OCI-LY3 (cell line): ENCODE measurements at regions not wholly inside any gene's neighbourhood (a gene's known extent, or its start where the extent isn't known, plus 50 kb on each side); places are given as distances from the start of the nearest gene placed in this dataset.
A peak's percentile ranks its signal among the peaks of the same experiment; 100 is the strongest.

Experiments
- H2AFZ ChIP-seq: fragments of 200-600, 300-600 bp; shearing (Covaris generic); 2 replicates; pipeline ENCODE4 v1.6.0; 2014; ENCODE audit warnings: antibody characterized with exemption, low read depth, low read length
- H3K27ac ChIP-seq: fragments of 200-600, 300-600 bp; sonication (generic); 2 replicates; pipeline ENCODE4 v1.5.1; 2014; ENCODE audit warnings: mild to moderate bottlenecking, low read length, moderate library complexity, mixed read lengths
- H3K27me3 ChIP-seq: fragments of 200-600, 300-600 bp; sonication (generic); 2 replicates; pipeline ENCODE4 v1.6.1; 2014; ENCODE audit warnings: low read depth, low read length, mixed read lengths
- H3K36me3 ChIP-seq: fragments of 200-600, 300-600 bp; sonication (generic); replicated peaks from 2 replicates; pipeline ENCODE3; 2014; ENCODE audit warnings: low read depth, low read length, mixed read lengths
- H3K4me1 ChIP-seq: fragments of 300-600, 200-600 bp; sonication (generic); 2 replicates; pipeline ENCODE4 v1.6.1; 2014; ENCODE audit warnings: low read length, mixed read lengths
- H3K4me2 ChIP-seq: fragments of 200-600, 300-600 bp; sonication (generic); 2 replicates; pipeline ENCODE4 v1.6.1; 2014; ENCODE audit warnings: low read length, mixed read lengths
- H3K4me3 ChIP-seq: fragments of 300-600, 200-600 bp; sonication (generic); 2 replicates; pipeline ENCODE4 v1.5.1; 2014; ENCODE audit warnings: antibody characterized with exemption, mild to moderate bottlenecking, low read length, moderate library complexity
- H3K79me2 ChIP-seq: fragments of 300-600, 200-600 bp; shearing (Covaris generic); 2 replicates; pipeline ENCODE4 v1.6.1; 2014; ENCODE audit warnings: mild to moderate bottlenecking, low read length, mixed read lengths
- H3K9ac ChIP-seq: fragments of 300-600, 200-600 bp; shearing (Covaris generic); 2 replicates; pipeline ENCODE4 v1.6.0; 2014; ENCODE audit warnings: mild to moderate bottlenecking, low read length, moderate library complexity
- H3K9me3 ChIP-seq: fragments of 200-600, 300-600 bp; shearing (Covaris generic); 2 replicates; pipeline ENCODE4 v1.6.1; 2014; ENCODE audit warnings: low read length, mixed read lengths; ENCODE audit not compliant: insufficient read depth
- H4K20me1 ChIP-seq: fragments of 200-600, 300-600 bp; sonication (generic); 2 replicates; pipeline ENCODE4 v1.6.1; 2016; ENCODE audit warnings: low read length, mixed read lengths; ENCODE audit not compliant: insufficient read depth
- CTCF ChIP-seq: fragments of 200-600, 300-600 bp; sonication (generic); IDR thresholded peaks from 2 replicates; pipeline ENCODE4 v1.5.1; 2014; ENCODE audit warnings: antibody characterized with exemption, low read length, low read depth
- EZH2phosphoT487 ChIP-seq: fragments of 200-600 bp; shearing (Covaris generic); IDR thresholded peaks from 2 replicates; pipeline ENCODE4 v1.6.1; 2018; ENCODE audit warnings: antibody characterized with exemption, mixed run types, low read depth

- no peaks in the 10 kb centered on the region for H3K4me1 ChIP-seq
- H3K79me2 ChIP-seq = no peaks in the 10 kb centered on the region
- H3K27ac ChIP-seq = no peak overlapping the region
- H3K27me3 ChIP-seq = no peaks in the 10 kb centered on the region
- H3K4me3 ChIP-seq = no peak overlapping the region
- H3K9ac ChIP-seq = no peak overlapping the region
- H4K20me1 ChIP-seq = no peaks in the 10 kb centered on the region
- H2AFZ ChIP-seq = no peak overlapping the region
- no peak overlapping the region for H3K4me2 ChIP-seq
- no peak for TF ChIP-seq EZH2phosphoT487
- no peak for TF ChIP-seq CTCF
- no peaks in the 10 kb centered on the region for H3K9me3 ChIP-seq
- H3K36me3 ChIP-seq = no peaks in the 10 kb centered on the region
These were observed 226.2 kb downstream of the ATPSCKMT start for GRCh38 chr5:10023494-10023893.

DNA sequence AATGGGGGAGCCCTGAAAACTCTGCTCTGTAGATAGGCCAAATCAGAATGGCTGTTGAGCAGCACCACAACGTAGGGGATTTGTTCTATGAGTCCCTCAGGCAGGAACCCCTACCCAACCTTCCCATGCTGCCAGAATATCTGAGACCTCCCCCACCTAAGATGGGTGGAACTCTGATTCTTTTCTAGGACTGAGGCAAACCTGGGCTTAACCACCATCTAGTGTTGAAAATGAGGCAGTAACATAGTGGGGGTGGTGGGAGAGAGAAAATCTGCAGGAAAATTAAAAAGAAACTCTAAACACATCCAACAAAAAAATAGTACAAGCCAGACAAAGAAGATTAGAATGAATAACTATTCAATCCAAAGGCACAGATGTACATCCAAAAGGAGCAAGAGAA lies 228.4 kb downstream of the ATPSCKMT start:
- TF ChIP-seq CTCF (peak; percentile 22), EZH2phosphoT487 (no peak)
- Histone ChIP-seq H3K27me3 (no peaks in the 10 kb centered on the region), H3K27ac (no peak overlapping the region), H3K79me2 (no peaks in the 10 kb centered on the region), H3K9ac (no peak overlapping the region), H3K4me2 (no peak overlapping the region), H4K20me1 (no peaks in the 10 kb centered on the region), H3K4me1 (no peaks in the 10 kb centered on the region), H3K9me3 (no peaks in the 10 kb centered on the region), H2AFZ (no peak overlapping the region), H3K4me3 (no peak overlapping the region), H3K36me3 (no peaks in the 10 kb centered on the region)

DNA sequence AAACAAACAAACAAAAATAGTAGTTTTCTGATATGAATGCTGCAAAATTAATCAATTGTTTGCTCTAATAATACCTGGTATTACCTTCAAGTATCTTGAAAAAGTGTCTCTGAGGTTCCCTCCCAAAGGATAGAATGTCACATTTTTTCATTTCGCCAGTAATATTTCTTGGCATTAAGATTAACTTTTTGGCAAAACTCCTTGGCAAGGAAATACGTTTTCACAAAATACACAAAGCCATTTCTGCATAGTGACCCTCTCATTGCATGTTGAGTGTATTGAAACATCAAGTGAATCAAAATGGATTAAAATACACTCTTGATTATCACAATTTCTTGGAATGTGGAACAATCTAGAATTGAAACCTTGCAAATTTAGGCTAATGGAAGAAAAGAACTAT lies 230.5 kb downstream of the ATPSCKMT start:
- H2AFZ ChIP-seq = no peak overlapping the region
- no peaks in the 10 kb centered on the region for H4K20me1 ChIP-seq
- no peak overlapping the region for H3K4me3 ChIP-seq
- H3K27me3 ChIP-seq = no peaks in the 10 kb centered on the region
- H3K9ac ChIP-seq = no peak overlapping the region
- no peaks in the 10 kb centered on the region for H3K36me3 ChIP-seq
- H3K79me2 ChIP-seq = no peaks in the 10 kb centered on the region
- H3K4me2 ChIP-seq = no peak overlapping the region
- H3K4me1 ChIP-seq = no peaks in the 10 kb centered on the region
- no peak for TF ChIP-seq EZH2phosphoT487
- no peak for TF ChIP-seq CTCF
- no peaks in the 10 kb centered on the region for H3K9me3 ChIP-seq
- H3K27ac ChIP-seq = no peak overlapping the region

DNA sequence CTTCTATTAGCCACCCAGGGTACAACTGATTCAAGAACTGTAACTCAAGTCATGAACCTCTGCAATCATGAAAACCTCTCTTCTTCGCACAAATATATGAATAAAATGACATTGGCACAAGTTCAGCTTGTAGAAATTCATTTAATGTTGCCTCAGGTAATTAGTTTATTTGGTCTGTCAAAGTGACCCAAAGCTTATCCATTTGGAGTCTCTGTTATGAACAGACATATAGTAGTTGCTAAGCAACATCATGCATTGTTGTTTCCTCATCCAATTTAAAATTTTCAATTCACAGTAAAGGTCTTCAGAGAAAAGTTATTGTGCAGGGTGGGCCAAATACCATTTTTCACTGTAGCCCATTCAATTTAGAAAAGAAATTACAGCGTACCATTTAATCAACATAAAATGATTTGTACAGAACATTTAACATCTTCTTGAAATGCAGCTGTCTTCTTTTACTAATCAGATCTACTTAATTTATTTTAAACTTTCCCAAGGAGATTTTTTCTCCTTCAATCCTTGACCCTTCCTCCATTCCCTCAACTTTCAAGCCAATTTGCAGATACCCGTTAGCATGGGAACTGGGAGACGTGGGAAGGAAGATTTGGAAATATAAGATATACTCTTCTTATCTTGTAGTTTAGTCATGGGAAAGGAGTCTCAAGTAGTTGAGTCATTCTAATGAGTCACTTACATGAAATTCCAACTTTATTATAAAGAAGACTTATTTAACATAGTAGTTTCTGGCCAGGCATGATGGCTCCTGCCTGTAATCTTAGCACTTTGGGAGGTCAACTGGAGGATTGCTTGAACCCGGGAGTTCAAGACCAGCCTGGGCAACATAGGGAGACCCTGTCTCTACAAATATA lies 231.3 kb downstream of the ATPSCKMT start:
- H3K27ac ChIP-seq = no peak overlapping the region

More for the DNA sequence above, 231.3 kb downstream of the ATPSCKMT start:
- no peak overlapping the region for H3K4me3 ChIP-seq
- no peaks in the 10 kb centered on the region for H3K36me3 ChIP-seq
- H3K4me2 ChIP-seq = no peak overlapping the region
- H2AFZ ChIP-seq = no peak overlapping the region
- H3K4me1 ChIP-seq = no peaks in the 10 kb centered on the region
- no peaks in the 10 kb centered on the region for H3K79me2 ChIP-seq
- no peaks in the 10 kb centered on the region for H4K20me1 ChIP-seq
- no peak overlapping the region for H3K9ac ChIP-seq
- no peak for TF ChIP-seq CTCF
- TF ChIP-seq EZH2phosphoT487 = no peak
- no peaks in the 10 kb centered on the region for H3K27me3 ChIP-seq
- H3K9me3 ChIP-seq = no peaks in the 10 kb centered on the region
